IPS-20b (cell line): ENCODE measurements at regions not wholly inside any gene's neighbourhood (a gene's known extent, or its start where the extent isn't known, plus 50 kb on each side); places are given as distances from the start of the nearest gene placed in this dataset.

ENCODE experiments used
- H3K27ac ChIP-seq: one replicate; pipeline ENCODE4 v1.5.1; 2013; ENCODE audit warnings: low read length
- H3K27me3 ChIP-seq: 2 replicates; pipeline ENCODE4 v1.6.1; 2013; ENCODE audit warnings: mild to moderate bottlenecking, low read length, inconsistent platforms; ENCODE audit not compliant: insufficient read depth
- H3K36me3 ChIP-seq: 2 replicates; pipeline ENCODE4 v1.6.1; 2013; ENCODE audit warnings: low read depth, mild to moderate bottlenecking, inconsistent platforms, low read length, moderate library complexity; ENCODE audit not compliant: insufficient read depth
- H3K4me1 ChIP-seq: 2 replicates; pipeline ENCODE4 v1.6.1; 2013; ENCODE audit warnings: mild to moderate bottlenecking, control low read depth, inconsistent platforms, low read length, moderate library complexity; ENCODE audit not compliant: insufficient read depth
- H3K4me3 ChIP-seq: 2 replicates; pipeline ENCODE4 v1.5.1; 2013; ENCODE audit warnings: mild to moderate bottlenecking, low read length, inconsistent platforms
- H3K9ac ChIP-seq: 2 replicates; pipeline ENCODE4 v1.6.1; 2013; ENCODE audit warnings: low read depth, mild to moderate bottlenecking, inconsistent platforms, low read length, moderate library complexity
- H3K9me3 ChIP-seq: 2 replicates; pipeline ENCODE4 v1.6.1; 2013; ENCODE audit warnings: mild to moderate bottlenecking, low read depth, low read length, inconsistent platforms; ENCODE audit not compliant: insufficient read depth

DNA sequence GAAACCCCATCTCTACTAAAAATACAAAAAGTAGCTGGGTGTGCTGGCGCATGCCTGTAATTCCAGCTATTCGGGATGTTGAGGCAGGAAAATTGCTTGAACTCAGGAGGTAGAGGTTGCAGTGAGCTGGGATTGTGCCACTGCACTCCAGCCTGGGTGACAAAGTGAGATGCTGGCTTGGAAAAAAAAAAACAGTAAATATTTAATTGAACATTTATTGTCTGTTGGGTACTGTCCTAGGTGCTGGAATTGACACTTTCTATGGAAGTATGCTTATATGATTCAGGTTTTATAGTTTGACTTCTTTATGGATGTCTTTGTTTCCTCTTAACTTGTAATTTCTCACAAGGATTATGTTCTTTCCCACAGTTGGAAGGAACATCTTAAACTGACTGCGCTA is 633.1 kb upstream of the SETBP1 start:
- H3K36me3 ChIP-seq, result no peaks in the 10 kb centered on the region
- no peak overlapping the region for H3K4me3 ChIP-seq
- H3K27ac ChIP-seq, result no peak overlapping the region
- no peaks in the 10 kb centered on the region for H3K9me3 ChIP-seq
- peaks cover 12% of the 10 kb centered on the region for H3K4me1 ChIP-seq
- no peaks in the 10 kb centered on the region for H3K27me3 ChIP-seq
- H3K9ac ChIP-seq, result no peak overlapping the region

DNA sequence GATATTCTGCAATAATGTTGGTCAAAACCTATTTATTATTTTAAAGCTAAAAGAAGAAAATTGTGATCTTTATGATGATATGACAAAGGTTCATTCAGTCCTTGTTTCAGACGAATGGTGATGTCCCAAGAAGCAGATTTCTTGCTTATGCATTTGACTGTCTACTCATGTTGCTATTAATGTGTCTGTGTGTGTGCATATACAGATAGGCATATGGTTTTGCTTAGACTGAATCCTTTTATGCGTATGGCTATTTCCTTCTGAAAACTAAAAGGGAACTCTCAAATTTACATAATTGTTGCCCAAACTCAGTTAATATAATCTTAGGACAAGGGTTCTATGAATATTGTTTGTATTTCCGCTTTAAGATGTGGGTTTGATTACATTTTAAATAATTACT is 632.3 kb upstream of the SETBP1 start:
- Histone ChIP-seq H3K4me1 (peaks cover 12% of the 10 kb centered on the region), H3K9ac (no peak overlapping the region), H3K27ac (no peak overlapping the region), H3K4me3 (no peak overlapping the region), H3K36me3 (no peaks in the 10 kb centered on the region), H3K27me3 (no peaks in the 10 kb centered on the region), H3K9me3 (no peaks in the 10 kb centered on the region)

DNA sequence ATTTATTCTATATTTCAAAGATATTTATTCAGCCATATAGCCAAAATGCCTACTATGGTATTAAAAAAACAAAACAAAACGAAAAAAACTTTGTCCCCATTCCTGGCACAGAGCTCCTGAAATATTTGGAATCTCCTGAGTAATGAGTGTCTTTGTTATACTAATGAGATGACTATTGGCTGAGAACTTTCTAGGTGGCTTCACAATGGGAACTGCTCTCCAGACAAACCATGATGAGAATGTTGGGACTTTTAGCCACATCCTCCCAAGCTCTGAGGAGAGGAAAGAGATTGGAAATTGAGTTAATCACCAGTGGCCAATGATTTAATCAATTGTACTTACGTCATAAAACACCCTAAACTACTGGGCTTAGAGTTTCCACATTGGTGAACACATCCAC is 631.8 kb upstream of the SETBP1 start:
- Histone ChIP-seq H3K27me3 (no peaks in the 10 kb centered on the region), H3K27ac (no peak overlapping the region), H3K4me3 (no peak overlapping the region), H3K4me1 (peaks cover 12% of the 10 kb centered on the region), H3K9me3 (no peaks in the 10 kb centered on the region), H3K36me3 (no peaks in the 10 kb centered on the region), H3K9ac (no peak overlapping the region)

GRCh38 chr18:44051026-44051425 is 629.7 kb upstream of the SETBP1 start:
- peaks cover 12% of the 10 kb centered on the region for H3K4me1 ChIP-seq
- no peaks in the 10 kb centered on the region for H3K27me3 ChIP-seq
- peak overlapping the region; percentile 6; the same call in 1 of the 2 replicates for H3K4me3 ChIP-seq
- H3K9me3 ChIP-seq, result 0 out of 2 replicates have a peak, but pooled peaks cover under 1% of the 10 kb centered on the region
- H3K27ac ChIP-seq, result no peak overlapping the region
- no peaks in the 10 kb centered on the region for H3K36me3 ChIP-seq
- H3K9ac ChIP-seq, result 0 out of 2 replicates have a peak overlapping the region, but pooled peaks have one; percentile 3

DNA sequence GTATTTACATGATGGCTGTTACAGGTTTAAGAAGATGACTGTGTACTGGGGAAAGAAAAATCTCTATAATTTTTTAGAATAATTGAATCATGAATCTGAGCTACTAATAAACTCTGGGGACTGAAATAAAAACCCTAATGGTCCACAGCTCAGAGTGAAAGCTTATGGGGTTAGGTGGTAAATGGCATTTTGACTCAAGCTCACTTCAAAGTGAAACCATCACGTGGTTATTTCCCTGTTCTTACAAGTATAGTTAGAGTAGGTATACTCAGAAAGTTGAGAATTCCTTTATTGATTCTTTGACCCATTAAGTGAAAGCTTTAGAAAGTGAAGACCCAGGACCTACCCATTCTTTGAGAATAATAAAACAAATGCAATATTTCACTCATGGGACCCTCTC is 626.2 kb upstream of the SETBP1 start:
- Histone ChIP-seq H3K27me3 (no peaks in the 10 kb centered on the region), H3K27ac (no peak overlapping the region), H3K36me3 (no peaks in the 10 kb centered on the region), H3K4me3 (no peak overlapping the region), H3K4me1 (peaks cover 9% of the 10 kb centered on the region), H3K9me3 (peaks cover 5% of the 10 kb centered on the region; the same call in 1 of the 2 replicates), H3K9ac (no peak overlapping the region)

DNA sequence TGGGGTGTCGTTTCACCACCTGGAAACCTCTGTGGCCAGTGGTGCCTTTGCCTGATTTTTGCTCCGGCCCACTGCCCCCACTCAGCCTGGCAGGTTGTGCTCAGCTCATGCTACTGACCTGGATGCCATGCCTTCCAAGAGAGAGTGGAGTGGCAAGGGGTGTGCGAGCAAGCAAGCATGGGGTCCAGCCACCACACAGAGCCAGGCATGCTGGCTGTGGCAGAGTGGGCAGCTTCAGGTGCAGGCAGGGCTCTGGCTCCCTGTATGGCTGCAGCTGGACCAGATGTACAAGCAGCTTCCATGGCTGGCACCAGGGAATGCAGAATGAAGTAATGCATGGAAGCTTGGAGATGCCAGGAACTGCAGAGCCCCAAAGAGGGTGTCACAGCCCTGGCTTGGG is 620.5 kb upstream of the SETBP1 start:
- H3K9me3 ChIP-seq, result peaks cover 5% of the 10 kb centered on the region; the same call in 1 of the 2 replicates
- H3K4me1 ChIP-seq, result no peaks in the 10 kb centered on the region

DNA sequence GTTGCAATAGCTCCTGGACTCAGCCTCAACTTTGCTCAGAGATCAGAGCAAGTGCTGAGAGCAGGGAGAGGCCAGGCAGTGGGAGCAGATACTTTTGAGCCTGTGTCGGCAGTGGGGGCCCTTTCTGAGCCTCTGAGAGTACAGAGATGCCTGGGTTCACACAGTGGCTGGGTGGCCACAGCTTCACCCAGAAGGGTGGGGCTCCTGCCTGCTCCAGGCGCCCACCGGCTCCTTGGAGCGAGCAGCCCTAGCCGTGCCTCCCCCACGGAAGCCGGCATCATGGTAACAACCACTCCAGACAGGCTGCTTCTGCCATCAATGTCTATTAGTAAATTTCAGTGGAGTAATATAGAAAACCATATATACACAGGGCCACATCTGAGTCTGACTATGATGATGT is 619.2 kb upstream of the SETBP1 start:
- Histone ChIP-seq H3K27me3 (no peaks in the 10 kb centered on the region), H3K9me3 (peaks cover under 1% of the 10 kb centered on the region; the same call in 1 of the 2 replicates)

More for the DNA sequence above, 620.5 kb upstream of the SETBP1 start:
- H3K4me3 ChIP-seq, result no peak overlapping the region
- no peaks in the 10 kb centered on the region for H3K27me3 ChIP-seq
- H3K9ac ChIP-seq, result no peak overlapping the region
- H3K27ac ChIP-seq, result no peak overlapping the region
- no peaks in the 10 kb centered on the region for H3K36me3 ChIP-seq

GRCh38 chr18:44062345-44062744 is 618.3 kb upstream of the SETBP1 start:
- no peak overlapping the region for H3K4me3 ChIP-seq
- no peak overlapping the region for H3K9ac ChIP-seq
- no peaks in the 10 kb centered on the region for H3K36me3 ChIP-seq
- H3K9me3 ChIP-seq, result no peaks in the 10 kb centered on the region
- H3K4me1 ChIP-seq, result no peaks in the 10 kb centered on the region
- H3K27me3 ChIP-seq, result no peaks in the 10 kb centered on the region
- H3K27ac ChIP-seq, result no peak overlapping the region

More for the DNA sequence above, 619.2 kb upstream of the SETBP1 start:
- H3K4me3 ChIP-seq, result no peak overlapping the region
- no peaks in the 10 kb centered on the region for H3K4me1 ChIP-seq
- H3K27ac ChIP-seq, result no peak overlapping the region
- no peak overlapping the region for H3K9ac ChIP-seq
- no peaks in the 10 kb centered on the region for H3K36me3 ChIP-seq

DNA sequence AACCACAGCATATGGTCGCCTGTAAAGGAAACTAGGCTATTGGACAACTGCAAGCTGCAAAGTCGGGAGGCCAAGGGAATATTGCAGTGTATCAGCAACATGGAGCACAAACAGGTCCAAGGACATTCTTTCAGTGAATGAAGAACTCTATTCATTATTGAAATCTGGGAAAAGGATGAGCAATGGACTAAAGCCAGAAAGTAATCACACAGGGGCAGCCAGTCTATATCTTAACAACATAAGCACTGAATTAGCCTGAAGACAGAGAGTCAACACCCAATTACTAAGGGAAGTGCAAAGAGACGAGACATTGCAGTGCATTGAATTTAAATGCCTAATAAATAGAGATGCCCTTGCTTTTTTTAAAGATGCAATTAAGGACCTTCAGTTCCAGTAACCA is 615.5 kb upstream of the SETBP1 start:
- no peaks in the 10 kb centered on the region for H3K9me3 ChIP-seq
- H3K4me3 ChIP-seq, result no peak overlapping the region
- no peaks in the 10 kb centered on the region for H3K4me1 ChIP-seq

GRCh38 chr18:44066541-44066940 is 614.1 kb upstream of the SETBP1 start:
- Histone ChIP-seq H3K4me1 (no peaks in the 10 kb centered on the region), H3K27me3 (no peaks in the 10 kb centered on the region)

More for the DNA sequence above, 615.5 kb upstream of the SETBP1 start:
- H3K36me3 ChIP-seq, result no peaks in the 10 kb centered on the region
- H3K9ac ChIP-seq, result no peak overlapping the region
- H3K27me3 ChIP-seq, result no peaks in the 10 kb centered on the region
- no peak overlapping the region for H3K27ac ChIP-seq

DNA sequence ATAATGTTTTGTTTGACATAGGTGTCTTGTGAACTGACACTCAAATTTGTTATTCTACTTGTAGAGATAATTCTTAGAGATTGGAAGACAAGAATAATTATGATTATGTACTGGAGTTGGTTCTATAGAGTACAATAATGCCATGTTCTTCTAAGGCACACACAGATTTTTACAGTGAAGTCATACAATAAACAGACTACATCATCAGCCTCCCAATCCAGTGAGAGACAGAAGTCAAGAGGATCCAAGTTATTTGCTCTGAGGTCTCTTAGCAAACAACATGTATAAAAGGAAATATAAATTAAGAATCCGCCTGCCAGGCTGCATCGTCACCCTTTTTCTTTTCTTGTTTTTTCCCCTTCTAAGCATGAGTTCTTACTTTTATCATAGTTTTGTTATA is 613.5 kb upstream of the SETBP1 start:
- H3K9ac ChIP-seq, result no peak overlapping the region
- H3K27me3 ChIP-seq, result no peaks in the 10 kb centered on the region
- H3K4me3 ChIP-seq, result no peak overlapping the region
- no peaks in the 10 kb centered on the region for H3K9me3 ChIP-seq
- H3K4me1 ChIP-seq, result no peaks in the 10 kb centered on the region
- no peak overlapping the region for H3K27ac ChIP-seq
- no peaks in the 10 kb centered on the region for H3K36me3 ChIP-seq

More at GRCh38 chr18:44066541-44066940, 614.1 kb upstream of the SETBP1 start:
- H3K4me3 ChIP-seq, result no peak overlapping the region
- no peaks in the 10 kb centered on the region for H3K36me3 ChIP-seq
- no peaks in the 10 kb centered on the region for H3K9me3 ChIP-seq
- H3K27ac ChIP-seq, result no peak overlapping the region
- H3K9ac ChIP-seq, result no peak overlapping the region

DNA sequence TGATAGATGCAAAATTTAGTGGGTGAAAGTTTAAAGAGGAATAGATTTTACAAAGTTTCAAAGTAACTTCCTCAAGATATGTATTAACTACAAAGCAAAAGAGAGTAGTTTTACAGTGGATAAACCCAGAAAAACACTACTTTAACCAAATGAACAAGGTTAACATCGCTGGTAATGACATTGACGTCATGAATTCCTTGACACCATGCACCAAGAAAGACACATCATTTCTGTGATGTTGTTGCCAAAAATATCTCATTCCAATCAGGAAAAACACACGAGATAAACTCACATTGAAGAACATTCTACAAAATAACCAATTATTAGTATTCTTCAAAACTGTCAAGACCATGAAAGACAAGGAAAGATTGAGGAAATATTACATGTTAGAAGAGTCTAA is 605.6 kb upstream of the SETBP1 start:
- H3K9me3 ChIP-seq, result no peaks in the 10 kb centered on the region
- H3K36me3 ChIP-seq, result no peaks in the 10 kb centered on the region

More for the DNA sequence above, 605.6 kb upstream of the SETBP1 start:
- H3K9ac ChIP-seq, result no peak overlapping the region
- H3K27me3 ChIP-seq, result no peaks in the 10 kb centered on the region
- H3K4me3 ChIP-seq, result no peak overlapping the region
- no peak overlapping the region for H3K27ac ChIP-seq
- H3K4me1 ChIP-seq, result no peaks in the 10 kb centered on the region
